Hepatocyte (in vitro differentiated cells): ENCODE measurements at regions not wholly inside any gene's neighbourhood (a gene's known extent, or its start where the extent isn't known, plus 50 kb on each side); places are given as distances from the start of the nearest gene placed in this dataset.

Experiments used
- DNase-seq: peaks from one replicate; pipeline ENCODE4 v3.0.0-alpha.2; 2016; ENCODE audit warnings: low spot score
- H2AFZ ChIP-seq: fragments of 200-600 bp; sonication (generic); 2 replicates; pipeline ENCODE4 v1.6.0; 2016; ENCODE audit warnings: antibody characterized with exemption, mild to moderate bottlenecking
- H3K27ac ChIP-seq: fragments of 200-600 bp; sonication (generic); 2 replicates; pipeline ENCODE4 v1.5.1; 2016; ENCODE audit warnings: mild to moderate bottlenecking
- H3K27me3 ChIP-seq: fragments of 200-600 bp; sonication (generic); 2 replicates; pipeline ENCODE4 v1.6.1; 2016
- H3K36me3 ChIP-seq: fragments of 200-600 bp; sonication (generic); replicated peaks from 2 replicates; pipeline ENCODE4 v1.5.1; 2016; ENCODE audit warnings: low read depth; ENCODE audit not compliant: insufficient read depth
- H3K4me1 ChIP-seq: fragments of 200-600 bp; sonication (generic); 2 replicates; pipeline ENCODE4 v1.5.1; 2016; ENCODE audit warnings: mild to moderate bottlenecking, moderate library complexity; ENCODE audit not compliant: insufficient read depth
- H3K4me2 ChIP-seq: fragments of 200-600 bp; sonication (generic); 2 replicates; pipeline ENCODE4 v1.6.0; 2016
- H3K4me3 ChIP-seq: fragments of 200-600 bp; sonication (generic); 2 replicates; pipeline ENCODE4 v1.5.1; 2016; ENCODE audit warnings: mild to moderate bottlenecking
- H3K79me2 ChIP-seq: fragments of 200-600 bp; sonication (generic); 2 replicates; pipeline ENCODE4 v1.6.0; 2017; ENCODE audit warnings: mild to moderate bottlenecking
- H3K9me2 ChIP-seq: fragments of 200-600 bp; sonication (generic); replicated peaks from 2 replicates; pipeline ENCODE4 v1.6.0; 2017; ENCODE audit warnings: mild to moderate bottlenecking; ENCODE audit not compliant: insufficient read depth
- H3K9me3 ChIP-seq: fragments of 200-600 bp; sonication (generic); 2 replicates; pipeline ENCODE4 v1.5.1; 2016; ENCODE audit warnings: low read depth, mild to moderate bottlenecking
- H4K20me1 ChIP-seq: fragments of 200-600 bp; sonication (generic); 2 replicates; pipeline ENCODE4 v1.6.0; 2016; ENCODE audit warnings: mild to moderate bottlenecking; ENCODE audit not compliant: insufficient read depth, poor library complexity, severe bottlenecking
- CTCF ChIP-seq: fragments of 200-600 bp; sonication (generic); IDR thresholded peaks from 2 replicates; pipeline ENCODE4 v1.5.1; 2016; ENCODE audit warnings: antibody characterized with exemption, mild to moderate bottlenecking; ENCODE audit not compliant: poor library complexity
- EZH2 ChIP-seq: fragments of 200-600 bp; sonication (generic); IDR thresholded peaks from 2 replicates; pipeline ENCODE4 v1.6.1; 2016; ENCODE audit warnings: antibody characterized with exemption, mild to moderate bottlenecking, borderline replicate concordance
- EZH2phosphoT487 ChIP-seq: fragments of 200-600 bp; sonication (generic); IDR thresholded peaks from one replicate; pipeline ENCODE4 v1.6.1; 2018; ENCODE audit warnings: antibody characterized with exemption, mild to moderate bottlenecking, low read depth, moderate library complexity; ENCODE audit not compliant: unreplicated experiment, severe bottlenecking
- WGBS: methylation state at CpG from one replicate; pipeline ENCODE4 v1.1.6; 2016; ENCODE audit warnings: low lambda C conversion rate; ENCODE audit errors: missing lambda C conversion rate; 5-methylcytosine and 5-hydroxymethylcytosine counted together

- Histone ChIP-seq H3K36me3 (no peaks in the 10 kb centered on the region), H2AFZ (no peak overlapping the region), H3K4me2 (no peak overlapping the region), H4K20me1 (no peaks in the 10 kb centered on the region), H3K9me2 (no peaks in the 10 kb centered on the region), H3K9me3 (no peaks in the 10 kb centered on the region), H3K27me3 (no peaks in the 10 kb centered on the region), H3K79me2 (no peaks in the 10 kb centered on the region), H3K4me1 (no peaks in the 10 kb centered on the region), H3K27ac (no peak overlapping the region), H3K4me3 (no peak overlapping the region)
- DNase-seq: no peak
- TF ChIP-seq CTCF: no peak
- no peak for TF ChIP-seq EZH2
- no peak for TF ChIP-seq EZH2phosphoT487
- 91% methylated on average over 2 of the region's 2 CpGs for WGBS
Measured at GRCh38 chr1:177771688-177772087, 198.2 kb downstream of the SEC16B start.

- H3K9me2 ChIP-seq: no peaks in the 10 kb centered on the region
- no peak overlapping the region for H2AFZ ChIP-seq
- no peaks in the 10 kb centered on the region for H3K36me3 ChIP-seq
- no peaks in the 10 kb centered on the region for H3K79me2 ChIP-seq
- H3K9me3 ChIP-seq: no peaks in the 10 kb centered on the region
- H4K20me1 ChIP-seq: no peaks in the 10 kb centered on the region
- TF ChIP-seq EZH2 (no peak), EZH2phosphoT487 (no peak), CTCF (no peak)
- no peak overlapping the region for H3K4me3 ChIP-seq
- DNase-seq: no peak
- no peaks in the 10 kb centered on the region for H3K4me1 ChIP-seq
- peaks cover 7% of the 10 kb centered on the region for H3K27me3 ChIP-seq
- H3K27ac ChIP-seq: no peak overlapping the region
- no peak overlapping the region for H3K4me2 ChIP-seq
Measured at GRCh38 chr1:177770096-177770495, 199.8 kb downstream of the SEC16B start.

GRCh38 chr1:177755851-177756560 lies 213.9 kb downstream of the SEC16B start:
- WGBS: 58% methylated on average over 7 of the region's 7 CpGs
- Histone ChIP-seq H3K4me1 (no peaks in the 10 kb centered on the region), H3K27ac (no peak overlapping the region), H3K4me3 (no peak overlapping the region), H3K27me3 (no peaks in the 10 kb centered on the region), H2AFZ (no peak overlapping the region), H3K9me3 (no peaks in the 10 kb centered on the region), H4K20me1 (no peaks in the 10 kb centered on the region), H3K79me2 (no peaks in the 10 kb centered on the region), H3K4me2 (no peak overlapping the region), H3K9me2 (no peaks in the 10 kb centered on the region), H3K36me3 (no peaks in the 10 kb centered on the region)
- no peak for TF ChIP-seq EZH2
- no peak for TF ChIP-seq CTCF
- TF ChIP-seq EZH2phosphoT487: no peak
- DNase-seq: no peak

GRCh38 chr1:177754603-177755002 lies 215.3 kb downstream of the SEC16B start:
- 35% methylated on average over 2 of the region's 2 CpGs for WGBS
- Histone ChIP-seq H3K9me3 (no peaks in the 10 kb centered on the region), H3K27me3 (no peaks in the 10 kb centered on the region), H2AFZ (no peak overlapping the region), H3K4me3 (no peak overlapping the region), H3K4me2 (no peak overlapping the region), H3K9me2 (no peaks in the 10 kb centered on the region), H4K20me1 (no peaks in the 10 kb centered on the region), H3K27ac (no peak overlapping the region), H3K4me1 (no peaks in the 10 kb centered on the region), H3K36me3 (no peaks in the 10 kb centered on the region), H3K79me2 (no peaks in the 10 kb centered on the region)
- TF ChIP-seq CTCF (no peak), EZH2 (no peak), EZH2phosphoT487 (no peak)
- no peak for DNase-seq
